Hindlimb muscle (tissue), 1 donor: ENCODE measurements at regions not wholly inside any gene's neighbourhood (a gene's known extent, or its start where the extent isn't known, plus 50 kb on each side); places are given as distances from the start of the nearest gene placed in this dataset.
"Not testable (repeated sequence)": the region's sequence is repeated elsewhere in the genome, so short reads cannot be mapped to it uniquely, and the experiment has no call there.

Source experiments
- DNase-seq: peaks from one replicate; pipeline ENCODE4 v3.0.0-alpha.2; 2013

DNA sequence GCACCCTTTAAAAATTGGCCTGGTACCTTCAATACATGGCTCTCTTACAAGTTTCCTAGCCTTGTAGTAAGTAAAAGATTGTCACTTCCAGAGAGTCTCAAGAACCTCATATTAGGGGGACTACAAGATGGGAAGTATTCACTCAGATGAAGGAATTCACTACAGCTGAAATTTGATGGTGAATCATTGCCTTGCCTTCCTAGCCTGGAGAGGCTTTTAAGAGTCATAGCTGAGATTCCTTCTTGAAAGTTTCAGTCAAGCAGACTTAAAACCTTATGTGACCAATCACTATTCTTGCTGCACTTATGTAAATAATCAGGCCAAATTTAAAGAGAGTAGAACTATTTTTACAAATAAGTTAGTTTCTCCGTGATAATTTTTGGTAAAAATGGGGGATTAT lies 451.6 kb downstream of the TRHDE start:
- no peak for DNase-seq

GRCh38 chr12:72729451-72730010 lies 457.4 kb downstream of the TRHDE start:
- no peak for DNase-seq

GRCh38 chr12:72734581-72734980 lies 462.4 kb downstream of the TRHDE start:
- no peak for DNase-seq

DNA sequence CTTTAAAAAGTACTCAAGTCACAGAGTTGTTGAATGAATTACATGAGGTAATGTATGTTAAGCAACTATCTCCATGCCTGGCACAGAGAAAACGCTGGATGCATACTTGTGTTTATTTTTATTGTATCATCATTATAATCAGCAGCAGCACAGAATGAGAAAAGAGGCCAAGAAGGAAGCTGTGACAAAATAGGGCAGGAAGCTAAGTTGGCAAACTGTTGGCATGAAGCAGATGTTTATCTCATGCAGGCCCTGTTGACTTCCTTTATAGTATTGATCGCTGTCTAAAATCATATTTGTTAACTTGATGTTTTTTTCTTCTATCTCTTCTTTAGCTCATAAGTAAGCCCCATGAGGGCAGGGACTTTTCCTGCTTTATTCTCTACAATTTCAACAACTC lies 466.6 kb downstream of the TRHDE start:
- peak; percentile 1 for DNase-seq

GRCh38 chr12:72740064-72740463 lies 467.9 kb downstream of the TRHDE start:
- no peak for DNase-seq

GRCh38 chr12:72742568-72742967 lies 470.4 kb downstream of the TRHDE start:
- DNase-seq, result no peak

DNA sequence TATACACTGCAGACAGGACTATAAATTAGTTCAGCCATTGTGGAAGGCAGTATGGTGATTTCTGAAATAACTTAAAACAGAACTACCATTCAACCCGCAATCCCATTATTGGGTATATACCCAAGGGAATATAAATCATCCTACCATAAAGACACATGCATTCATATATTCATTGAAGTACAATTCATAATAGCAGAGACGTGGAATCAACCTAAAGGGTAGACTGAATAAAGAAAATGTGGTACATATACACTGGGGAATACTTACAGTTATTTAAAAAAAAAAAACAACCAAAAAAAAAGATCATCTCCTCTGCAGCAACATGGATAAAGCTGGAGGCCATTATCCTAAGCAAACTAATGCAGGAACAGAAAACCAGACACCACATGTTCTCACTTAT lies 473.9 kb downstream of the TRHDE start:
- DNase-seq, result no peak

DNA sequence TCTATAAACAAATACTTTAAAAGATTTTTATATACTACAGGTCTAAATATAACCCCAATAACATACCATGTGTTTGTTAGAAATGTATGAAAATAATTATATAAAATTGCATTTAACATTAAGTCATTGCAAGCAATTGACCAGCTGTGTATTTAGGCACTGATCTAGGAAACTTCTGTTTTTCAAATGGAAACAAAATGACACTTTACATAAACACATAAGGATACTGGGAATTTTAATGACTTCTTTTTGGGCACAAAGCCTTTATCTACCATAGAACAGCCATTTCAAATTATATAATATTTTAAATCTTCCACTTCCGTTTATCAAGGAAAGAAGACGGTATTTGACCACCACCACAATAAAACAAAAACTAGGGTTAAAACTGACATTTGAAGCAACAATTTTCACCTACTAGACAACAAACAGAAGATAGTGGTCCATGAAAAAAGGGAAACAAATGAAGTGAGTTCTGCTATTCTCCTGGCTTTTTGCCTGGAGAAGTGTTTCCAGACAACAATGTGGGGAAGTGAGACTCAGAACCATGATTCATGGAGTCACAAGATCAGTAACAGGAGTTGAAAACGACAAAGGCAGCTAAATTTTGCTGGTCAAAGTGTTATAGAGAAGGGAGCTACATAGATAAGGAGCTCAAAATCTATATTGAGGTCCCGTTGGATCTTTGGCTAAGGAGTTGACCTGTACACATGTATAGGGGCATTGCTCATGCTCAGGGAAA lies 475.1 kb downstream of the TRHDE start:
- peak; percentile 20 for DNase-seq

DNA sequence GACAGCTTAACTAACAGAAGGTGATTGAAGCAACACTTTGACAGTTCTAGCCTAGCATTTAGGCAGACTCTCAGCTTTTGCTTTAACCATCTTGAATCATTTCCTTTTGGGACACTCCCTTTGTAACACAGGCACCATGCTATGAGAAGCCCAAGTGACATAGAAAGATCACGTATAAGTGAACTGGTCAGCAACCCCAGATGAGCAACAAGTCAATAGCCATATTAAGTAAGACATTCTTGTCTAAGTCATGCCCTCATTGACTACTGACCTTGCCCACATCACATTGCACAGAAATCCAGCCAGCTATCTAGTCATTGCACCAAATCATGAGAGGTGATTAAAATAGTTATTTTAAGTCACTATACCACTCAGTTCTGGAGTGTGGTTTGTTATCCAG lies 476.8 kb downstream of the TRHDE start:
- no peak for DNase-seq

- peak; percentile 38 for DNase-seq
These were observed 481.4 kb downstream of the TRHDE start for GRCh38 chr12:72753571-72753970.

- DNase-seq, result not testable (repeated sequence)
These were observed 481.9 kb downstream of the TRHDE start for GRCh38 chr12:72754026-72754425.

- DNase-seq, result no peak
These were observed 494.3 kb downstream of the TRHDE start for GRCh38 chr12:72766517-72766916.

DNA sequence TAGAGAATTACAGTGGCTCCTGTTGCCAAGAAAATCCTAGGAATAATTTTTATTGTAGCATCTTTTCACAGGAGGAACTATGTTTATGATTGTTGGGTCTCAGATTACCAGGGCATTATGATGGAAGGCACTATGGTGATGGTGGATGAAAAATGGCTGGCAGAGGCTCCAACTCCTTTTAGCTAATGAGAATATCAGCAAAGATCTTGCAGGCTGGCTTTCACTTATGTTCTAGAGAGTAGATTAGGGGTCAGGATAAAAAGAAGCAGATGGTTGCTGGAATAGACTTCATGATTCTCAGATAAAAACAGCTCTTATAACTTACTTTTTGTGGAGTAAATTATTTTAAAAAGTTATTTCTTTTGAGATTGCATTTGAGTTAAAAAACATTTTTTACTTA lies 501.9 kb downstream of the TRHDE start:
- no peak for DNase-seq

DNA sequence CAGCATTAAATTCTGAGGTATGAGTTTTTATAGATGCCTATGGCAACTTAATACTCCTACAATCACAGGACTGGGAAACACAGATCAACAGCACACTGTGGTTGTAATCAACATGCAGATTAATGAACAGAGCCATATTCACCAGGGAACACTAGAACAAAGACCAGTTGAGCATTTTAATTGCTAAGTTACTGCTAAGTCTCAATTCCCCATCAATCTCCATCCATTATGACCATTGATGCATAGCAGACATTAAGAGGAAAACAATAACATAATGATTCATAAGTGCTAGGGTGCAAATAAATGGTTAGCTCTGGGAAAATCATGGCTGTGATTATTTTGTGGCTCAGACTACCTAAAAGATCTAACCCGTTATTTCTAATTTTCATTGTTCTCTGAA lies 505.6 kb downstream of the TRHDE start:
- DNase-seq, result no peak

DNA sequence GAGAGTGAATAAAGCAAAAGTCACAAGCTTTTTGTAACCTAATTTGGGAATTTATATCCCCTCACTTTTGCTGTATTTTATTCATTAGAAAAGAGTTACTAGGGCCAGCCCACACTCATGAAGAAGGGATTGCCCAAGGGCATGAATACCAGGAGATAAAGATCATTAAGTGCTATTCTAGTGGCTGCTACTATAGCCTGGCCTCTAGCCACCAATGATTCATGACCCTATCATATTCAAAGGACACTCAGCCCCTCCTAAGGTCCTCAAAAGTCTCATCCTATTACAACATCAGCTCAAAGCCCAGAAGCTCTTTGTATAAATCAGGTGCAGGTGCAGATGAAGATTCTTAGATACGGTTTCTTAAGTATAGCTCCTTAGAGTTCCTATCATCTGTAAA lies 518.1 kb downstream of the TRHDE start:
- DNase-seq, result no peak

- DNase-seq, result no peak
These were observed 520.7 kb downstream of the TRHDE start for GRCh38 chr12:72792889-72793288.

DNA sequence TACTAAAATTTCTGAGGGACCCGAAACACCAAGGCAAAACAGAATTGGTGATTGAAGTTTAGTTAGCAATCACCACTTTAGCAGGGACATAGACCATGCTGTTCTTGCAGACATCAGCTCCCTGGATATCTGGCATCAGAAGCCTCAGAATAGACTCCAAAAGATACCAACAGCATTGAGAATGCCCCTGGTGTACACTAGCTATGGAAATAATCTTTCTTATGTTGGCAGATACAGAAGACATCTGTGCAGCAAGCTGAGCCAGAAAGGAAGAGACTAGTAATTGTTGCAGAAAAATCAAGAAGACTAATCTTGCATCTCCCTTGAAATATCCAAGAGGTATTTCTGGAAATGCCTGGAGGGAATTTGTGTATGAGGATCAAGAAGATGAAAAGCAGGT lies 521.6 kb downstream of the TRHDE start:
- no peak for DNase-seq

DNA sequence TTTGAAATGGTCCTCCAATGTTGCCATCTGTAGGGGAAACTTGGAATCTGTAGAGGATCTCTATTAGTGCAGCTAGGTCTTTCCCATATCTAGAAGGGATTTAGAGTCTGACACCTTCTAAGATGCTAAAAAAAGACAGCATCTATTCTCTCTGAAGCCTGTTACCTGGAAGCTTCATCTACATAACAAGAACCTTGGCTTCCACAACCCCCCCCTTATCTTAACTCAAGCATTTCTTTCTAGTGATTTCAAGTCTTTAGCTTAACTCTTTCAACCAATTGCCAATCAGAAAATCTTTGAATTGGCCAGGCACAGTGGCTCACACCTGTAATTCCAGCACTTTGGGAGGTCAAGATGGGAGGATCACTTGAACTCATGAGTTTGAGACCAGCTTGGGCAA lies 543.3 kb downstream of the TRHDE start:
- no peak for DNase-seq

- DNase-seq, result no peak
These were observed 556.6 kb downstream of the TRHDE start for GRCh38 chr12:72828662-72829324.

DNA sequence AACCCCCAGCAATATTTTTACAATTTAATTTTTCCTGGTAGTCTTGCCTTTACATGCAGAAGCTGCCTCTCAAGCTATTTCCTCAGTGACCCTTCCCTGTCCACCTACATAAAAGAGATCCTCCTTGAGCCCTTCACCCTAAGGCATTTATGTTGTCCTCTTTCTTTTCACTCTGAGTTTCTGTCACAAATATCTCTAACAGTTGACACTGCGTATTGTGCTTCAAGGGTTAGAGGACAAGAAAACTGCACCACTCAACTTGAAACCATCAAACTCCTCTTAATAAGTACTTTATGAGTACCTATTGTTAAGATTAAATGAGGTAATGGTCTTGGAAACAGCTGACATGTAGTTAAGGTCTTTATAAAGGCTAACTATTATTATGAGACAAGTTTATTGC lies 557.7 kb downstream of the TRHDE start:
- DNase-seq, result no peak

- DNase-seq, result peak; percentile 10
These were observed 559.9 kb downstream of the TRHDE start for GRCh38 chr12:72832024-72832423.

DNA sequence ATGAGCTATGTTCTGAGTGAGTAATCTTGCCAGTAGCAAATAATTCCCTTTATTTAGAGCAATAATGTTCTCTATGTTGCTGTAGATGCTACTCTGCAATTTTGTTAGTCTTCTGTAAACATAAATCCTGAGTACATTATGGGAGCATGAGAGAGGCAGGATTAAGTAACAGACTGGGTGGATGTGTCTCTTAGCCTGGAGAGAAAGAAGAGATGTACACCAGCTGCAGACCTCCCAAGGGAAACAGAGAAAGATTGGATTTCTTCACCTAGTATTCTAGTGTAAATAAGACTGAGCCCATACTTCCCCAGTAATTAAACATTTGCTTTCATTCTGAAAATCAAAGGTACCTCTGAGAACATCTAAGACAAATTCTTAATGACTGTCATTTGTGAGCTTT lies 564.0 kb downstream of the TRHDE start:
- DNase-seq, result no peak

- DNase-seq, result no peak
These were observed 567.5 kb downstream of the TRHDE start for GRCh38 chr12:72839696-72840095.

DNA sequence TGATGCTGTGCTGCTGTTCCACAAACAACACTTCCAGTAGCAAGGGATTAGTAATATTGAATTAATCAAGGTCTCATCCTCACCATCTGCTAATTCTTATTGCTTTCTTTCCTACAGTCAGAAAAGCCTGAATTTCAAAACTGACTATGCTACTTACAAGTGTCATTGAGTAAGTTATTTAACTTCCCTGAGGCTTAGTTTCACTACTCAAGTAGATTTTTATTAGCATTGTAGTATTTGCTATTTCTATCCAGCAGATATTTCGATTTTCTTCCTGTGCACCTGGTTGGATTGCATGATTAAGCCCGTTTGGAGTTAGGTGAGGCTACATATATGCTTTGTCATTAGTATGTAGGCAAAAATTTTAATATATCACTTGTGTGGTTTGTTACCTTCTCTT lies 591.5 kb downstream of the TRHDE start:
- DNase-seq, result no peak
